C4-2B (cell line): ENCODE measurements at regions not wholly inside any gene's neighbourhood (a gene's known extent, or its start where the extent isn't known, plus 50 kb on each side); places are given as distances from the start of the nearest gene placed in this dataset.

Source experiments
- ZFX ChIP-seq: fragments of 450-650 bp; IDR thresholded peaks from 2 replicates; pipeline ENCODE4 v1.6.1; 2017
- TF ChIP-seq, protein P1 (sequence below): fragments of 450-650 bp; conservative IDR thresholded peaks from 2 replicates; pipeline ENCODE4 v1.5.1; 2017; ENCODE audit warnings: mild to moderate bottlenecking

DNA sequence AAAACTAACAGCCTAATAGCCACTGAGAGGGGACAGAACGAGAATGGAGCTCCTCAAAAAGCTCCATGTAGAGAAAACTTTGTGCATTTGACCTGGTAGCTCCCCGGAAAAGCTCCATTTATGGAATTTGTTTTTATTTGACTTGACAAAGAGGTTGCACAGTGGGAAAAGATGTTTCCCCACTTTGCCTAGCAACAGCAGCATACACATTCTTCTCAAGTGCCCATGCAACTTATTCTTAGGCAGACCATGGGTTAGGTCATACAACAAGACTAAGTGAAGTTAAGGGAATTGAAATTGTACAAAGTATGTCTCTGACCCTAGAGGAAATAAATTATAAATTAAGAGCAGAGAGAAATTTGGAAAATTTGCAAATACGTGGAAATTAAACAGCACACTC is 949.6 kb upstream of the PRKX start:
- TF ChIP-seq, protein P1, sequence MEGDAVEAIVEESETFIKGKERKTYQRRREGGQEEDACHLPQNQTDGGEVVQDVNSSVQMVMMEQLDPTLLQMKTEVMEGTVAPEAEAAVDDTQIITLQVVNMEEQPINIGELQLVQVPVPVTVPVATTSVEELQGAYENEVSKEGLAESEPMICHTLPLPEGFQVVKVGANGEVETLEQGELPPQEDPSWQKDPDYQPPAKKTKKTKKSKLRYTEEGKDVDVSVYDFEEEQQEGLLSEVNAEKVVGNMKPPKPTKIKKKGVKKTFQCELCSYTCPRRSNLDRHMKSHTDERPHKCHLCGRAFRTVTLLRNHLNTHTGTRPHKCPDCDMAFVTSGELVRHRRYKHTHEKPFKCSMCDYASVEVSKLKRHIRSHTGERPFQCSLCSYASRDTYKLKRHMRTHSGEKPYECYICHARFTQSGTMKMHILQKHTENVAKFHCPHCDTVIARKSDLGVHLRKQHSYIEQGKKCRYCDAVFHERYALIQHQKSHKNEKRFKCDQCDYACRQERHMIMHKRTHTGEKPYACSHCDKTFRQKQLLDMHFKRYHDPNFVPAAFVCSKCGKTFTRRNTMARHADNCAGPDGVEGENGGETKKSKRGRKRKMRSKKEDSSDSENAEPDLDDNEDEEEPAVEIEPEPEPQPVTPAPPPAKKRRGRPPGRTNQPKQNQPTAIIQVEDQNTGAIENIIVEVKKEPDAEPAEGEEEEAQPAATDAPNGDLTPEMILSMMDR, result no peak
- TF ChIP-seq ZFX, result no peak
